Body of pancreas (tissue), 4 donors: ENCODE measurements at regions not wholly inside any gene's neighbourhood (a gene's known extent, or its start where the extent isn't known, plus 50 kb on each side); places are given as distances from the start of the nearest gene placed in this dataset.

ENCODE experiments used
- POLR2A ChIP-seq, 3 donors: fragments of 450-650 bp; IDR thresholded peaks; one replicate each; pipeline ENCODE4 v1.6.1; 2016; ENCODE audit warnings: antibody characterized with exemption in 3 of 3, mild to moderate bottlenecking in 2 of 3
- TF ChIP-seq, protein P1 (sequence below), 7 experiments: fragments of 450-650 bp in 4 of 7; fragments of 200-600 bp in 3 of 7; sonication (generic) in 3 of 7; IDR thresholded peaks; one replicate each; pipeline ENCODE4 v1.5.1; 2016 to 2019; ENCODE audit warnings: antibody characterized with exemption in 7 of 7

DNA sequence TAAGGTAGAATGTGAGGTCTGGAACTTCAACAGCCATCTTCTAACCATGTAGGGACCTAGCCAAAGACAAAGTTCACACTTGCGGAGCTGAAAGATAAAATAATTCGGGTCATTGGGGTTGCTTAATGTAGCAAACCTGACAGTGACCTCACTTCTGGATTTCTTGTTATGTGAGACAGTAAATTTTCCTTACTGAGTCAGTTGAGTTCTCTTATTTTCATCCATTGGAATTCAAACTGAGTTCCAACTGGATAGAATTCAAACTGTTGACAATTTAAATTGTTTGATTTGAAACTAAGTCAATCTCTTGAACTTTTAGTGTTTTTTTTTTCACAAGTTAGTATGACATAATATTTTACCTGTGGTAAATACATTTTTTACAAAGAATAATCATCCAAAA is 406.5 kb downstream of the ADAMTS20 start:
- no peak for TF ChIP-seq POLR2A (IDR thresholded peaks at IDR 0.05)
- TF ChIP-seq, protein P1, sequence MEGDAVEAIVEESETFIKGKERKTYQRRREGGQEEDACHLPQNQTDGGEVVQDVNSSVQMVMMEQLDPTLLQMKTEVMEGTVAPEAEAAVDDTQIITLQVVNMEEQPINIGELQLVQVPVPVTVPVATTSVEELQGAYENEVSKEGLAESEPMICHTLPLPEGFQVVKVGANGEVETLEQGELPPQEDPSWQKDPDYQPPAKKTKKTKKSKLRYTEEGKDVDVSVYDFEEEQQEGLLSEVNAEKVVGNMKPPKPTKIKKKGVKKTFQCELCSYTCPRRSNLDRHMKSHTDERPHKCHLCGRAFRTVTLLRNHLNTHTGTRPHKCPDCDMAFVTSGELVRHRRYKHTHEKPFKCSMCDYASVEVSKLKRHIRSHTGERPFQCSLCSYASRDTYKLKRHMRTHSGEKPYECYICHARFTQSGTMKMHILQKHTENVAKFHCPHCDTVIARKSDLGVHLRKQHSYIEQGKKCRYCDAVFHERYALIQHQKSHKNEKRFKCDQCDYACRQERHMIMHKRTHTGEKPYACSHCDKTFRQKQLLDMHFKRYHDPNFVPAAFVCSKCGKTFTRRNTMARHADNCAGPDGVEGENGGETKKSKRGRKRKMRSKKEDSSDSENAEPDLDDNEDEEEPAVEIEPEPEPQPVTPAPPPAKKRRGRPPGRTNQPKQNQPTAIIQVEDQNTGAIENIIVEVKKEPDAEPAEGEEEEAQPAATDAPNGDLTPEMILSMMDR (IDR thresholded peaks at IDR 0.05), result no peak
